SK-N-SH (cell line): ENCODE measurements at regions not wholly inside any gene's neighbourhood (a gene's known extent, or its start where the extent isn't known, plus 50 kb on each side); places are given as distances from the start of the nearest gene placed in this dataset.

Experiments used
- CTCF ChIP-seq: fragments of 200-600 bp; sonication (generic); IDR thresholded peaks from 2 replicates; pipeline ENCODE4 v1.6.1; 2017; ENCODE audit warnings: antibody characterized with exemption, mild to moderate bottlenecking, moderate library complexity
- EZH2phosphoT487 ChIP-seq: fragments of 200-600 bp; sonication (generic); IDR thresholded peaks from 2 replicates; pipeline ENCODE4 v1.6.1; 2017; ENCODE audit warnings: low read depth, mixed run types, mild to moderate bottlenecking, antibody characterized with exemption, moderate library complexity, borderline replicate concordance
- GATA2 ChIP-seq: sonication (generic); formaldehyde crosslinking; IDR thresholded peaks from 2 replicates; pipeline ENCODE4 v1.5.0; 2020; ENCODE audit warnings: mild to moderate bottlenecking, missing genetic modification reagents
- JUND ChIP-seq: IDR thresholded peaks from 2 replicates; pipeline ENCODE4 v1.4.0; 2012
- MAX ChIP-seq: IDR thresholded peaks from 2 replicates; pipeline ENCODE4 v1.4.0; 2012; ENCODE audit warnings: low read depth
- MEF2A ChIP-seq: IDR thresholded peaks from 2 replicates; pipeline ENCODE4 v1.4.0; 2012; ENCODE audit warnings: low read depth, borderline replicate concordance
- MXI1 ChIP-seq: IDR thresholded peaks from 2 replicates; pipeline ENCODE4 v1.6.1; 2012; ENCODE audit warnings: mild to moderate bottlenecking, low read depth, low read length, improper control_type of control experiment
- POLR2AphosphoS5 ChIP-seq: IDR thresholded peaks from 2 replicates; pipeline ENCODE4 v1.6.1; 2012; ENCODE audit warnings: low read depth, low read length
- RCOR1 ChIP-seq: fragments of 150-350 bp; IDR thresholded peaks from 2 replicates; pipeline ENCODE4 v1.6.1; 2017; ENCODE audit warnings: antibody characterized with exemption, low read length
- REST ChIP-seq: IDR thresholded peaks from 2 replicates; pipeline ENCODE4 v1.6.1; 2012; ENCODE audit warnings: mild to moderate bottlenecking, low read depth, low read length, moderate library complexity
- SMC3 ChIP-seq: IDR thresholded peaks from 2 replicates; pipeline ENCODE4 v1.6.1; 2012; ENCODE audit warnings: low read depth, low read length, improper control_type of control experiment
- ZBTB33 ChIP-seq: IDR thresholded peaks from 2 replicates; pipeline ENCODE4 v1.4.0; 2012; ENCODE audit warnings: low read depth, borderline replicate concordance

GRCh38 chr19:57037556-57037955, 82.2 kb upstream of the USP29 start:
- TF ChIP-seq MXI1 (no peak), REST (no peak), RCOR1 (no peak), CTCF (no peak), ZBTB33 (no peak), SMC3 (no peak), MAX (no peak), GATA2 (CRISPR knock-in tag) (no peak), JUND (no peak), MEF2A (no peak), EZH2phosphoT487 (no peak), POLR2AphosphoS5 (no peak)
